IMR-90 (cell line): ENCODE measurements at regions not wholly inside any gene's neighbourhood (a gene's known extent, or its start where the extent isn't known, plus 50 kb on each side); places are given as distances from the start of the nearest gene placed in this dataset.

Experiments used
- ATAC-seq: fragments of 200-7000 bp; cut with Tn5 transposase; 2 replicates; pipeline ENCODE4 v1.9.1; 2020; ENCODE audit warnings: low read depth, mild to moderate bottlenecking, moderate library complexity
- BruUV-seq: library from RNA; stranded (reverse); fragments of 400-500 nt; replicated peaks from 2 replicates; lab custom pipeline; 2021; lab: Mats Ljungman, UMichigan
- CTCF ChIA-PET: fragments of 300-600 bp; formaldehyde crosslinking; extraction: SDS; loops from one replicate; lab custom pipeline; 2021; ENCODE audit warnings: antibody characterized with exemption; lab: Yijun Ruan, JAX
- POLR2A ChIA-PET: fragments of 300-600 bp; sonication (Branson Sonifier 250); formaldehyde crosslinking; loops from one replicate; lab custom pipeline; 2022; ENCODE audit warnings: antibody characterized with exemption; ENCODE audit not compliant: unreplicated experiment; lab: Charles Lee
- DNase-seq: peaks from one replicate; pipeline ENCODE4 v3.0.0; 2013
- H2AFZ ChIP-seq: replicated peaks from 2 replicates; pipeline ENCODE3; 2013; ENCODE audit warnings: low read length, mild to moderate bottlenecking; ENCODE audit not compliant: poor library complexity
- H2AK5ac ChIP-seq: 2 replicates; pipeline ENCODE4 v1.6.1; 2013; ENCODE audit warnings: low read depth, low read length, inconsistent platforms
- H2AK9ac ChIP-seq: replicated peaks from 2 replicates; pipeline ENCODE3; 2013; ENCODE audit warnings: mild to moderate bottlenecking, low read depth, low read length, moderate library complexity; ENCODE audit not compliant: poor library complexity
- H2BK120ac ChIP-seq: 2 replicates; pipeline ENCODE4 v1.6.1; 2013; ENCODE audit warnings: low read depth, low read length, inconsistent platforms
- H2BK15ac ChIP-seq: 3 replicates; pipeline ENCODE4 v1.6.1; 2013; ENCODE audit warnings: low read depth, low read length, inconsistent platforms
- H2BK20ac ChIP-seq: 2 replicates; pipeline ENCODE4 v1.6.1; 2013; ENCODE audit warnings: low read depth, mild to moderate bottlenecking, inconsistent platforms, low read length, moderate library complexity
- H2BK5ac ChIP-seq: 2 replicates; pipeline ENCODE4 v1.6.1; 2013; ENCODE audit warnings: mild to moderate bottlenecking, low read depth, low read length, inconsistent platforms; ENCODE audit not compliant: poor library complexity, severe bottlenecking
- H3K14ac ChIP-seq: replicated peaks from 2 replicates; pipeline ENCODE4 v1.6.1; 2013; ENCODE audit warnings: low read depth, low read length, inconsistent platforms
- H3K18ac ChIP-seq: 2 replicates; pipeline ENCODE4 v1.6.1; 2013; ENCODE audit warnings: low read depth, low read length, control low read depth
- H3K23ac ChIP-seq: 2 replicates; pipeline ENCODE4 v1.6.1; 2013; ENCODE audit warnings: low read depth, low read length, inconsistent platforms
- H3K27ac ChIP-seq: 2 replicates; pipeline ENCODE4 v1.5.1; 2013; ENCODE audit warnings: mild to moderate bottlenecking, control low read depth, low read length; ENCODE audit not compliant: insufficient read depth
- H3K27me3 ChIP-seq: 2 replicates; pipeline ENCODE4 v1.6.1; 2013; ENCODE audit warnings: low read length; ENCODE audit not compliant: control insufficient read depth, insufficient read depth
- H3K36me3 ChIP-seq: 2 replicates; pipeline ENCODE4 v1.6.1; 2013; ENCODE audit warnings: low read length, mixed read lengths; ENCODE audit not compliant: control insufficient read depth, insufficient read depth
- H3K4ac ChIP-seq: 2 replicates; pipeline ENCODE4 v1.6.1; 2013; ENCODE audit warnings: low read depth, low read length, inconsistent platforms
- H3K4me1 ChIP-seq: 2 replicates; pipeline ENCODE4 v1.6.1; 2013; ENCODE audit warnings: low read length, mixed read lengths; ENCODE audit not compliant: control insufficient read depth, insufficient read depth
- H3K4me2 ChIP-seq: 2 replicates; pipeline ENCODE4 v1.6.1; 2013; ENCODE audit warnings: low read depth, mild to moderate bottlenecking, control low read depth, low read length, moderate library complexity
- H3K4me3 ChIP-seq: 2 replicates; pipeline ENCODE4 v1.5.1; 2013; ENCODE audit warnings: low read depth, mild to moderate bottlenecking, control low read depth, low read length, moderate library complexity; ENCODE audit not compliant: insufficient read depth
- H3K56ac ChIP-seq: 2 replicates; pipeline ENCODE4 v1.6.1; 2013; ENCODE audit warnings: low read length, inconsistent platforms; ENCODE audit not compliant: insufficient read depth; ENCODE audit errors: extremely low read depth
- H3K79me1 ChIP-seq, 2 experiments: 2 replicates each; pipeline ENCODE4 v1.6.1; 2013; ENCODE audit warnings: low read length in 2 of 2, inconsistent platforms in 1 of 2, low read depth in 1 of 2
- H3K9ac ChIP-seq: 2 replicates; pipeline ENCODE4 v1.6.1; 2013; ENCODE audit warnings: low read depth, low read length, control low read depth
- H3K9me1 ChIP-seq: 2 replicates; pipeline ENCODE4 v1.6.1; 2013; ENCODE audit warnings: low read length, inconsistent platforms; ENCODE audit not compliant: insufficient read depth
- H3K9me3 ChIP-seq: 2 replicates; pipeline ENCODE4 v1.6.1; 2013; ENCODE audit warnings: low read length; ENCODE audit not compliant: control insufficient read depth, insufficient read depth
- H4K20me1 ChIP-seq: 2 replicates; pipeline ENCODE4 v1.6.1; 2013; ENCODE audit warnings: low read length, inconsistent platforms; ENCODE audit not compliant: insufficient read depth
- H4K5ac ChIP-seq: 2 replicates; pipeline ENCODE4 v1.6.1; 2013; ENCODE audit warnings: mild to moderate bottlenecking, low read depth, low read length, control low read depth
- H4K8ac ChIP-seq, 2 experiments: 2 replicates each; pipeline ENCODE4 v1.6.1; 2013; ENCODE audit warnings: low read depth in 2 of 2, low read length in 2 of 2, control low read depth in 1 of 2, inconsistent platforms in 1 of 2
- H4K91ac ChIP-seq: 2 replicates; pipeline ENCODE4 v1.6.1; 2013; ENCODE audit warnings: low read depth, low read length, inconsistent platforms; ENCODE audit not compliant: insufficient read depth
- FOS ChIP-seq: fragments of 150-350 bp; IDR thresholded peaks from 2 replicates; pipeline ENCODE4 v1.6.1; 2016; ENCODE audit warnings: low read depth, low read length
- MAFK ChIP-seq: IDR thresholded peaks from 2 replicates; pipeline ENCODE4 v1.6.1; 2012; ENCODE audit warnings: low read depth, low read length, improper control_type of control experiment
- NFE2L2 ChIP-seq: fragments of 150-350 bp; IDR thresholded peaks from 2 replicates; pipeline ENCODE4 v1.6.1; 2016; ENCODE audit warnings: low read depth, mild to moderate bottlenecking, low read length
- POLR2A ChIP-seq: IDR thresholded peaks from 2 replicates; pipeline ENCODE4 v1.6.1; 2012; ENCODE audit warnings: mild to moderate bottlenecking, low read depth, low read length
- RCOR1 ChIP-seq: IDR thresholded peaks from 2 replicates; pipeline ENCODE4 v1.6.1; 2012; ENCODE audit warnings: mild to moderate bottlenecking, low read length, improper control_type of control experiment; ENCODE audit not compliant: insufficient replicate concordance
- SMC3 ChIP-seq: fragments of 150-350 bp; IDR thresholded peaks from 2 replicates; pipeline ENCODE4 v1.6.1; 2016; ENCODE audit warnings: low read depth, mild to moderate bottlenecking, antibody characterized with exemption, low read length, moderate library complexity
- WGBS, 2 experiments: methylation state at CpG; one replicate each; pipeline versions ENCODE4 v1.1.5 to v1.1.7; 2013; ENCODE audit warnings: missing lambda C conversion rate in 2 of 2; ENCODE audit not compliant: insufficient read length in 1 of 2; ENCODE audit errors: extremely low coverage in 2 of 2; 5-methylcytosine and 5-hydroxymethylcytosine counted together
- dilution Hi-C: fragments of 300-500 bp; cut with HindIII; formaldehyde crosslinking; loops from one replicate; pipeline ENCODE4 v1.14.3; 2018; ENCODE audit warnings: low sequenced_read_pairs; ENCODE audit not compliant: unreplicated experiment
- in situ Hi-C: fragments of 300-500 bp; cut with MboI; formaldehyde crosslinking; loops from 3 replicates; pipeline ENCODE4 v1.14.3; 2019; ENCODE audit warnings: low sequenced_read_pairs, inconsistent platforms, mixed read lengths
- intact Hi-C: fragments of 100-400 bp; cut with micrococcal nuclease; formaldehyde crosslinking; loops from 2 replicates; pipeline ENCODE4 v1.10.0; 2022

GRCh38 chr3:102226463-102226862 lies 208.4 kb upstream of the ZPLD1 start:
- POLR2A ChIA-PET, result no interaction called here
- dilution Hi-C loops (loop anchor here (25.0 kb wide), 1 partner anchor 311 kb away; no protein-coding TSS in a partner anchor), intact Hi-C loops (loop anchor here (10.0 kb wide), 1 partner anchor 522 kb away; no protein-coding TSS in a partner anchor), in situ Hi-C loops (loop anchor here (5.0 kb wide), 2 partner anchors 311 to 414 kb away; no protein-coding TSS in a partner anchor)
- no peak overlapping the region for H3K4me2 ChIP-seq
- CTCF ChIA-PET, result interaction anchor here (1.7 to 8.3 kb wide), 3 partner anchors 44 to 420 kb away, joined by 7 to 81 read pairs (median 8); no protein-coding TSS in a partner anchor
- no peak overlapping the region for H2BK5ac ChIP-seq
- no peak overlapping the region for H2AK9ac ChIP-seq
- H3K79me1 ChIP-seq, result no peaks in the 10 kb centered on the region
- H3K36me3 ChIP-seq, result no peaks in the 10 kb centered on the region
- ATAC-seq (no peak), DNase-seq (no peak)
- no peaks in the 10 kb centered on the region for H3K9me3 ChIP-seq
- H4K8ac ChIP-seq, result no peak overlapping the region
- no peak overlapping the region for H3K14ac ChIP-seq
- H2BK120ac ChIP-seq, result no peak overlapping the region
- no peaks in the 10 kb centered on the region for H3K9me1 ChIP-seq
- no peaks in the 10 kb centered on the region; the same call in 1 of the 2 replicates for H3K4me1 ChIP-seq
- H3K27ac ChIP-seq, result no peak overlapping the region
- no peak overlapping the region for H3K56ac ChIP-seq
- H2BK15ac ChIP-seq, result no peak overlapping the region
- no peak overlapping the region for H2BK20ac ChIP-seq
- H3K9ac ChIP-seq, result no peak overlapping the region
- WGBS, 2 experiments, result no CpG with 5 or more reads among the region's 1 CpG
- BruUV-seq, result no TSS peak
- H3K4me3 ChIP-seq, result no peak overlapping the region
- H2AFZ ChIP-seq, result no peak overlapping the region
- peaks cover 2% of the 10 kb centered on the region; the same call in 1 of the 2 replicates for H3K27me3 ChIP-seq
- H4K20me1 ChIP-seq, result no peaks in the 10 kb centered on the region
- H3K4ac ChIP-seq, result no peak overlapping the region
- H3K18ac ChIP-seq, result no peak overlapping the region
- H4K91ac ChIP-seq, result peak overlapping the region; percentile 1; the same call in 1 of the 2 replicates
- no peak overlapping the region for H3K23ac ChIP-seq
- no peak overlapping the region for H2AK5ac ChIP-seq
- TF ChIP-seq SMC3 (no peak), FOS (no peak), MAFK (no peak), NFE2L2 (no peak), RCOR1 (no peak), POLR2A (no peak)
- H4K5ac ChIP-seq, result no peak overlapping the region
